GM12878 (cell line): ENCODE measurements at regions not wholly inside any gene's neighbourhood (a gene's known extent, or its start where the extent isn't known, plus 50 kb on each side); places are given as distances from the start of the nearest gene placed in this dataset.

Experiments
- ATAC-seq: fragments of 200-7000 bp; cut with Tn5 transposase; 3 replicates; pipeline ENCODE4 v1.9.1; 2020; ENCODE audit warnings: mild to moderate bottlenecking, moderate library complexity
- BruUV-seq: library from RNA; stranded (reverse); fragments of 400-500 nt; replicated peaks from 2 replicates; lab custom pipeline; 2021; lab: Mats Ljungman, UMichigan
- CTCF ChIA-PET: fragments of 300-600 bp; sonication (Branson Sonifier 250); formaldehyde crosslinking; extraction: SDS; loops from one replicate; lab custom pipeline; 2021; ENCODE audit warnings: inconsistent platforms; lab: Yijun Ruan, JAX
- POLR2A ChIA-PET: fragments of 350-600 bp; formaldehyde crosslinking; extraction: SDS; loops from one replicate; lab custom pipeline; 2021; ENCODE audit warnings: inconsistent platforms; lab: Charles Lee
- RAD21 ChIA-PET: fragments of 300-600 bp; sonication (Branson Sonifier 250); formaldehyde crosslinking; loops from one replicate; lab custom pipeline; 2023; ENCODE audit warnings: antibody characterized with exemption; ENCODE audit not compliant: unreplicated experiment; lab: Charles Lee
- SMC1A ChIA-PET: fragments of 300-600 bp; sonication (Branson Sonifier 250); formaldehyde crosslinking; loops from one replicate; lab custom pipeline; 2023; ENCODE audit not compliant: unreplicated experiment, uncharacterized antibody; lab: Charles Lee
- DNase-seq: peaks from one replicate; pipeline ENCODE4 v3.0.0-alpha.2; 2011; ENCODE audit warnings: low read depth, low spot score
- FAIRE-seq: peaks from 3 replicates; lab custom pipeline; 2011; peaks lifted over from hg19 to GRCh38; lab: Jason Lieb, UNC
- H2AFZ ChIP-seq: 2 replicates; pipeline ENCODE4 v1.6.0; 2011; ENCODE audit warnings: low read depth, low read length, control low read depth; ENCODE audit not compliant: control insufficient read depth
- H3K27ac ChIP-seq: 2 replicates; pipeline ENCODE4 v1.5.1; 2011; ENCODE audit warnings: control low read depth; ENCODE audit not compliant: control insufficient read depth, insufficient read depth
- H3K27me3 ChIP-seq, 2 experiments: replicated peaks in 1 of 2; 2 replicates each; pipeline versions ENCODE4 v1.6.0 to v1.6.1; 2011; ENCODE audit warnings: low read length in 1 of 2; ENCODE audit not compliant: control insufficient read depth in 2 of 2, insufficient read depth in 2 of 2
- H3K36me3 ChIP-seq, 2 experiments: 2 replicates each; pipeline ENCODE4 v1.5.1; 2011; ENCODE audit warnings: low read length in 1 of 2; ENCODE audit not compliant: control insufficient read depth in 2 of 2, insufficient read depth in 2 of 2
- H3K4me1 ChIP-seq: 2 replicates; pipeline ENCODE4 v1.6.1; 2011; ENCODE audit warnings: mild to moderate bottlenecking, low read length, moderate library complexity, mixed read lengths; ENCODE audit not compliant: control insufficient read depth, insufficient read depth
- H3K4me2 ChIP-seq: 2 replicates; pipeline ENCODE4 v1.6.0; 2011; ENCODE audit warnings: control low read depth; ENCODE audit not compliant: control insufficient read depth, insufficient read depth
- H3K4me3 ChIP-seq: fragments of 200-600 bp; sonication (generic); 2 replicates; pipeline ENCODE4 v1.5.1; 2016
- H3K79me2 ChIP-seq: 2 replicates; pipeline ENCODE4 v1.6.0; 2011; ENCODE audit warnings: low read length; ENCODE audit not compliant: control insufficient read depth, insufficient read depth
- H3K9ac ChIP-seq: 2 replicates; pipeline ENCODE4 v1.8.0; 2011; ENCODE audit warnings: low read length, control low read depth, mixed read lengths; ENCODE audit not compliant: control insufficient read depth, insufficient read depth
- H3K9me3 ChIP-seq: replicated peaks from 3 replicates; pipeline ENCODE4 v1.5.1; 2011; ENCODE audit warnings: mild to moderate bottlenecking, low read length; ENCODE audit not compliant: control insufficient read depth, insufficient read depth
- H4K20me1 ChIP-seq: 2 replicates; pipeline ENCODE4 v1.6.0; 2011; ENCODE audit not compliant: control insufficient read depth, insufficient read depth
- BACH1 ChIP-seq: fragments of 450-650 bp; IDR thresholded peaks from 2 replicates; pipeline ENCODE4 v1.6.1; 2017; ENCODE audit warnings: mild to moderate bottlenecking, borderline replicate concordance
- BCL11A ChIP-seq: IDR thresholded peaks from 2 replicates; pipeline ENCODE4 v1.6.1; 2011; ENCODE audit warnings: low read depth, low read length
- EED ChIP-seq: sonication (generic); IDR thresholded peaks from 2 replicates; pipeline ENCODE4 v1.6.1; 2016; ENCODE audit warnings: antibody characterized with exemption, low read depth
- FOS ChIP-seq: IDR thresholded peaks from 3 replicates; pipeline ENCODE4 v1.6.1; 2011; ENCODE audit warnings: borderline replicate concordance; ENCODE audit not compliant: insufficient read length; ENCODE audit errors: extremely low read depth
- HDAC6 ChIP-seq: fragments of 200-600 bp; sonication (generic); IDR thresholded peaks from one replicate; pipeline ENCODE4 v1.8.0; 2017; ENCODE audit warnings: antibody characterized with exemption; ENCODE audit not compliant: unreplicated experiment
- MEF2B ChIP-seq: fragments of 450-650 bp; IDR thresholded peaks from 2 replicates; pipeline ENCODE4 v1.6.1; 2018; ENCODE audit warnings: mild to moderate bottlenecking, moderate library complexity; ENCODE audit not compliant: partially characterized antibody, poor library complexity, severe bottlenecking
- MYC ChIP-seq: IDR thresholded peaks from 2 replicates; pipeline ENCODE4 v1.6.1; 2011; ENCODE audit warnings: mild to moderate bottlenecking, low read length, moderate library complexity, inconsistent platforms; ENCODE audit not compliant: insufficient read depth, insufficient replicate concordance, insufficient read length, severe bottlenecking
- NFIC ChIP-seq: IDR thresholded peaks from 2 replicates; pipeline ENCODE4 v1.6.1; 2012; ENCODE audit warnings: low read depth, mild to moderate bottlenecking, inconsistent platforms, low read length, moderate library complexity
- RBBP5 ChIP-seq: fragments of 200-600 bp; sonication (generic); conservative IDR thresholded peaks from 2 replicates; pipeline ENCODE4 v1.6.1; 2016
- RCOR1 ChIP-seq: conservative IDR thresholded peaks from 2 replicates; pipeline ENCODE4 v1.6.1; 2012; ENCODE audit warnings: low read depth, low read length, improper control_type of control experiment
- RFX5 ChIP-seq: IDR thresholded peaks from 2 replicates; pipeline ENCODE4 v1.6.1; 2011; ENCODE audit warnings: low read depth, low read length, improper control_type of control experiment
- SIX5 ChIP-seq: IDR thresholded peaks from 2 replicates; pipeline ENCODE4 v1.6.1; 2011; ENCODE audit warnings: mild to moderate bottlenecking, low read depth, low read length, moderate library complexity; ENCODE audit not compliant: severe bottlenecking
- TAF1 ChIP-seq: IDR thresholded peaks from 2 replicates; pipeline ENCODE4 v1.6.1; 2011; ENCODE audit warnings: mild to moderate bottlenecking, low read depth, low read length, borderline replicate concordance
- TARDBP ChIP-seq: IDR thresholded peaks from 2 replicates; pipeline ENCODE4 v1.6.1; 2016; ENCODE audit warnings: borderline replicate concordance
- YY1 ChIP-seq: IDR thresholded peaks from 2 replicates; pipeline ENCODE4 v1.6.1; 2011; ENCODE audit warnings: low read depth, mild to moderate bottlenecking, low read length
- ZBED1 ChIP-seq: IDR thresholded peaks from 2 replicates; pipeline ENCODE4 v1.6.1; 2016; ENCODE audit warnings: borderline replicate concordance
- ZNF384 ChIP-seq: IDR thresholded peaks from 2 replicates; pipeline ENCODE4 v1.6.1; 2012; ENCODE audit warnings: low read depth, mild to moderate bottlenecking, low read length, improper control_type of control experiment, borderline replicate concordance
- ZSCAN29 ChIP-seq: fragments of 450-650 bp; IDR thresholded peaks from 2 replicates; pipeline ENCODE4 v1.6.1; 2017; ENCODE audit warnings: mild to moderate bottlenecking, moderate library complexity
- WGBS: methylation state at CpG from one replicate; pipeline ENCODE4 v1.1.6; 2016; ENCODE audit warnings: low lambda C conversion rate; ENCODE audit not compliant: insufficient replicate concordance, insufficient coverage; ENCODE audit errors: missing lambda C conversion rate; 5-methylcytosine and 5-hydroxymethylcytosine counted together
- in situ Hi-C: fragments of 300-500 bp; cut with MboI; formaldehyde crosslinking; loops from 9 replicates; pipeline ENCODE4 v1.14.3; 2018; ENCODE audit warnings: mixed read lengths
- intact Hi-C: fragments of 100-400 bp; cut with micrococcal nuclease; formaldehyde crosslinking; loops from one replicate; pipeline ENCODE4 v1.14.2; 2022; ENCODE audit not compliant: unreplicated experiment
- TF ChIP-seq, protein P1 (sequence below): fragments of 450-650 bp; IDR thresholded peaks from 2 replicates; pipeline ENCODE4 v1.6.1; 2014; ENCODE audit warnings: mild to moderate bottlenecking
- TF ChIP-seq, protein P2 (sequence below): IDR thresholded peaks from 2 replicates; pipeline ENCODE4 v1.6.1; 2011; ENCODE audit warnings: borderline replicate concordance, low read depth, mild to moderate bottlenecking, moderate library complexity, mixed read lengths, low read length; ENCODE audit not compliant: insufficient read depth; ENCODE audit errors: extremely low read length

DNA sequence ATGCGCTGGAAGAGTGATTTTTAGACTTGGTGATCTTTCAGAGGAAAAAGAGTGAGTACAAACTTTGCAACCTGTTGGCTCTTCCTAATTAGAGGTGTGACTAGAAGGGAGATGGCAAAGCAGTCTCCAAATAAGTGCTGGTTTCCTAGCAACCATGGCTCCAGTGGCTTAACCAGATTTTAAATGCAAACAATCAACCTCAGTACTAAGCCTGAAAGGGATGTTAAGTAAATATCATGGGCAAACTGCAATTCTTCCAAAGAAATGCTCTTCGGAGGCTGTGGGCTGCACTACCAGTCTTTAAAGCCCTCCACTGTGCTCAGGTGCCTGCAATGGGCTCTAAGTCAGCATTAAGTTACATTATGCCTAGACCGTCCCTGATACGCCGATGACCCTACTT lies 678.1 kb upstream of the CCDC54 start (continued):
- TF ChIP-seq, protein P1, sequence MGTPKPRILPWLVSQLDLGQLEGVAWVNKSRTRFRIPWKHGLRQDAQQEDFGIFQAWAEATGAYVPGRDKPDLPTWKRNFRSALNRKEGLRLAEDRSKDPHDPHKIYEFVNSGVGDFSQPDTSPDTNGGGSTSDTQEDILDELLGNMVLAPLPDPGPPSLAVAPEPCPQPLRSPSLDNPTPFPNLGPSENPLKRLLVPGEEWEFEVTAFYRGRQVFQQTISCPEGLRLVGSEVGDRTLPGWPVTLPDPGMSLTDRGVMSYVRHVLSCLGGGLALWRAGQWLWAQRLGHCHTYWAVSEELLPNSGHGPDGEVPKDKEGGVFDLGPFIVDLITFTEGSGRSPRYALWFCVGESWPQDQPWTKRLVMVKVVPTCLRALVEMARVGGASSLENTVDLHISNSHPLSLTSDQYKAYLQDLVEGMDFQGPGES: no peak
- no peak for TF ChIP-seq SIX5
- TF ChIP-seq RFX5: no peak

DNA sequence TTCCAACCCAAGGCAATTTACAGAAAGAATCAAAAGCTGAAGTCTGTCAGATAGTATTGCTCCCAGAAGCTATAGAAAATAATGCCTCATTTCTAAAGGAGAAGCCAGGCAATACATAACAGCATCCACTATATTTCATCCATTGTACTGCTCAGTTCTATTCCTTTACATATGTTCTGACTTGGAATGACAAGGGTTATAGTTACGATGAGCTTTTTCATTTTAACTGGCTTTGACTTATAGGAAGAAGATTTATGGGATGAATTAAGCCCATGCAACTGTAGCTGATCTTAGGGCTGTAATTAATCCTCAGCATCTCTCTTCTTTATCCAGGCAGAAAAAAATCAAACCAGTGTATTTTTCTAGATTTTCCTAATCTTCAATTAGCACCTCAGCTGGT lies 676.3 kb upstream of the CCDC54 start:
- SMC1A ChIA-PET: interaction anchor here (0.9 kb wide), 1 partner anchor 10 kb away, joined by 3 read pairs; no protein-coding TSS in a partner anchor
- Histone ChIP-seq H3K9me3 (no peaks in the 10 kb centered on the region), H3K9ac (no peak overlapping the region), H4K20me1 (no peaks in the 10 kb centered on the region), H2AFZ (no peak overlapping the region), H3K4me2 (no peak overlapping the region), H3K27me3 (no peaks in the 10 kb centered on the region; a peak in 1 of 4 replicates), H3K36me3 (no peaks in the 10 kb centered on the region), H3K4me3 (no peak overlapping the region), H3K4me1 (no peaks in the 10 kb centered on the region)
- in situ Hi-C loops: no loop called here
- WGBS: 4% methylated on average over 1 of the region's 1 CpG
- ATAC-seq (no peak), DNase-seq (no peak)
- intact Hi-C loops: no loop called here
- RAD21 ChIA-PET: no interaction called here
- TF ChIP-seq ZBED1 (no peak), RCOR1 (no peak), TAF1 (no peak), ZSCAN29 (no peak), ZNF384 (no peak), NFIC (no peak), YY1 (no peak), BCL11A (no peak), FOS (no peak), RBBP5 (no peak), MYC (no peak), MEF2B (no peak), BACH1 (no peak), EED (no peak), HDAC6 (no peak), TARDBP (no peak)
- TF ChIP-seq, protein P2, sequence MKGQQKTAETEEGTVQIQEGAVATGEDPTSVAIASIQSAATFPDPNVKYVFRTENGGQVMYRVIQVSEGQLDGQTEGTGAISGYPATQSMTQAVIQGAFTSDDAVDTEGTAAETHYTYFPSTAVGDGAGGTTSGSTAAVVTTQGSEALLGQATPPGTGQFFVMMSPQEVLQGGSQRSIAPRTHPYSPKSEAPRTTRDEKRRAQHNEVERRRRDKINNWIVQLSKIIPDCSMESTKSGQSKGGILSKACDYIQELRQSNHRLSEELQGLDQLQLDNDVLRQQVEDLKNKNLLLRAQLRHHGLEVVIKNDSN: no peak
- TF ChIP-seq, all 136 proteins: peak for 0
- H3K79me2 ChIP-seq: no peaks in the 10 kb centered on the region
- no TSS peak for BruUV-seq
- no peak for FAIRE-seq
- H3K27ac ChIP-seq: no peak overlapping the region
- CTCF ChIA-PET: no interaction called here
- POLR2A ChIA-PET: no interaction called here
